GM19397 (cell line): ENCODE measurements at regions not wholly inside any gene's neighbourhood (a gene's known extent, or its start where the extent isn't known, plus 50 kb on each side); places are given as distances from the start of the nearest gene placed in this dataset.
"Not testable (repeated sequence)": the region's sequence is repeated elsewhere in the genome, so short reads cannot be mapped to it uniquely, and the experiment has no call there.

Source experiments
- ATAC-seq: cut with Tn5 transposase; IDR thresholded peaks from one replicate; pipeline ENCODE4 v1.9.1; 2021; ENCODE audit warnings: mild to moderate bottlenecking, moderate library complexity; ENCODE audit not compliant: unreplicated experiment

DNA sequence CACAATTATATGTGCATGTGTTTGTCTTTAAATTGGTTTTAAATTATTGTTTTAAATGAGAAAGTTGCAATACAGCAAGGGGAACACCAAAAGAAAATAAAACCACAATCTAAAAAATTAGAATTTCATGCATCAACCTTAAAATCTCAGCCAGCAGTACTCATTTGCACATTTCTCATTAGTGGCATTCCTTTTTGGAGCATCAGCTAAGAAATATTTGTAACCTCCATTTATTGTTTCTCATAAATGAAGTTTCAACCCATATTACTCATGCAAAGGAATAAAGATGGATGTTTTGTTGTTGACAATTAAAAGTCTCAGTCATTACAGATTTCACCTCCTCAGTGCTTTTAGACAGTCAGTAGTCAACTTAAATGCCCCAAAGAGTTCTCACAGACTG lies 160.1 kb downstream of the TBX15 start:
- no peak for ATAC-seq

DNA sequence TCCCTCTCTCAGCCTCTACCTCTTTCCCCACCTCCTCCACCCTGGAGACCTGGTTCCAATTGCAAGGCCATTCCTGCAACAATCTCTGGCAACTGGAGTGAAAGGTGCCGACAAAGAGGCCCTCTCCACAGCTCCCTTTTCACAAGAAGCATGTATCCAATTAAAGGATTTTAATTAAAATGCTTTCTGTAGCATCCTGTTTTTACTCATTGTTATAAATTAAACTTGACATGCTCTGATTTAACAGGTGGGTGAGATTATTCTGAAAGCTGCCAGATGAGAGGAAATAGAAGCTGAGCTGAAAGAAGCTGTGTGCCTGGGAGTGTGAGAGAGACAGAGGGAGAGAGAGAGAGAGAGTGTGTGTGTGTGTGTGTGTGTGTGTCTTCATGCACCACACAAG lies 160.5 kb downstream of the TBX15 start:
- no peak for ATAC-seq

DNA sequence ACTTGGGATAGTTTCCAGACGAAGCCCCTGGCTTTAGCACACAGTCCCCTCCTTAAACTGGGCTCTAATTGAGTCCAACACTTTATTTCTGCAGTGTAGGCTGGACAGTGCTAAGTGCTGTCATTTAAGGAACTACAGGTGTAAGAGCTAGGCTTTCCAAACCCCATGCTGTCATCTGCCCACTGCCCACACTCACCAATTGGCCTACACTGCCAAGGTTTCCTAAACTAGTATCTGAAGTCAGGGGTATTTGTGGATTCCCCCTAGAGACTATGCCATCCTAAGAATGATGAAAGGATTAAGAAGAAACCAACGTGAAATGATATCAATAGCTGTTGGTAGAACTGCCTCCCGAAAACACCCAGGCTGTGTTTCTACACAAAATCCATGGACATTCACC lies 160.9 kb downstream of the TBX15 start:
- ATAC-seq = no peak

DNA sequence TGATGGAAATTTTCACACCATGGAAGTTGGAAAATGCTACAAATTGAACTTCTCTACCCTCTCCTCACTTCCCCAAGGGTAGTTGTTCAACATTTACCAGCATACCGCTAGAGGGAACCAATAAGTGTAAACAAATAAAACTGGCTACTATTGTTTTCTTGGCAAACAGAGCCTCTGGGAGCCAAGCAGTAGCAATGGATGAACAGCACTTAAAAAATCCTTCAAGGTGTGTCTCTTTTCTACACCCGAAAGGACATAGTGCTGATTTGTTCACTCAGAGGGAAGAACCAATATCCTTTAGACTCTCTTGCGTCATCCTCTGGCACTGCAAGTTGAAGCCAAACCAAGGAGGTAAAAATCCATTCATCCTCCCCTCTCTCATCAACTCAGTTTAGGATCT lies 161.5 kb downstream of the TBX15 start:
- no peak for ATAC-seq

DNA sequence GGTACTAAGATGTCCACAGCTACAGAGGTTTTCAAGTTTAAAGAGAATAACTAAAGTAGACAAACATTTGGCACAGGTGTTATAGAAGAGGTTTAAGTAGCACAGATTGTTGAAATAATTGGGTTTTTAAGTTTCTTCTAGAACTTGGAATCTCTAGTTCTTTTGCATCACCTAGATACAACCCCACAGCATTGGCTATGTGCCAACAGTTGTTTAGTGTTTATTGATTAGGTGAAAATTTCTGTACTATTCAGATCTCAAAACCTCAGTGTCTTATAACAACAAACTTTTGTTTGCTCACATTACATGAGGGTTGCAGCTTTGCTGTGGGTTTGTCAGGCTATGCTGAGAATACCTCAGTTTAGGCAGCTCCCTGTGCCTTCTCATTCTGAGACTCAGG lies 162.5 kb downstream of the TBX15 start:
- no peak for ATAC-seq

DNA sequence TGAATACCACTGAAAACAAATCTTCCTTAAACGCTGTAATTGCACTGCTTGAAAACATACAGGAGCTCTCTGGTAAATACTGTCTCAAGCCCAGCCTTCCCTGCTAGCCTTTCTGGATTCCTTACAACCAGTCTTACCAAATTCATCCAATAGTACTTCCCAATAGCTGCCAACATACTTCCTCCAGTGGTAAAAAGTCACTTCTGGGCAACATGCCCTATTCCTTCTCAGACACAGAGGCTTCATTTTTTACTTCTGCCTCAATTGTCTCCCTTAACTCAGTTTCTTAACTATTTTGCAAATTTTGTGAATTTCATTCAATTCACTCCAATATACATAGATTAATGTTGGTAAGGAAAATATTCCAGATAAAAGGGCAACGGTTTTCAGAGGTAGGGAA lies 166.3 kb downstream of the TBX15 start:
- no peak for ATAC-seq

DNA sequence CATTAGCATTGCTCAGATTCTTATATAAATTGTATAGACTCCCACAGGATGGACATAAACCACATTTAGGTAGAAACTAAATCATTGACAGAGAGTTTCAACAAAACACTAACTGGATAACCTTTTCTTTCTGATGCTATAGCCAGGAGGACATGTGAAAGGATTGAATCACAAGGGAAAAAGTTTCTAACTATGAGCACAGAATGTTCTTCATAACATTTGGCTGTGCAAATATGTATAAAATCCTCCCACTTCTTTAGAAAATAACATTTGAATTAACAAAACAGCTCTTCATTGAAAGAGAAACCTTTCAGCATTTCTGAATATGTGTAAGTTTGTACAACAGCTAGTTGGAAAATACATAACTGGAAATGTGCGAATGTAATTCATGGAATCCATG lies 167.3 kb downstream of the TBX15 start:
- ATAC-seq = no peak

DNA sequence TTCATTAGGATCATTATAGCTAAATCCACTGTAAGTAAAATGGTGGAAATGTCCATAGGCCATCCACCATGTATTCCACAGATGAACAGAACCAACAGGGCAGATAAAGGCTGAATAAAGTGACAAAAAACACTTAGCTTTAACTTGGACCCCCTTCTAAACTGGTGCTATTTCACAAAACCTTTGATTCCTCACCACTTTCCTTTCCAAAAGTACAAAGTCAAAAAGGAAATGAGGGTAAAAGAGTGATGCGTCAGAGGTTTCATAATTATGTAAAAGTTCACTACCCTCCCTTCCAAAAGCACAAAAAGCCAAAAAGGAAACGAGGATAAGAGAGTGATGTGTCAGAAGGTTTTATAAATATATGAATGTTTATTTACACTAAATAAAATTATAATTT lies 172.2 kb downstream of the TBX15 start:
- no peak for ATAC-seq

DNA sequence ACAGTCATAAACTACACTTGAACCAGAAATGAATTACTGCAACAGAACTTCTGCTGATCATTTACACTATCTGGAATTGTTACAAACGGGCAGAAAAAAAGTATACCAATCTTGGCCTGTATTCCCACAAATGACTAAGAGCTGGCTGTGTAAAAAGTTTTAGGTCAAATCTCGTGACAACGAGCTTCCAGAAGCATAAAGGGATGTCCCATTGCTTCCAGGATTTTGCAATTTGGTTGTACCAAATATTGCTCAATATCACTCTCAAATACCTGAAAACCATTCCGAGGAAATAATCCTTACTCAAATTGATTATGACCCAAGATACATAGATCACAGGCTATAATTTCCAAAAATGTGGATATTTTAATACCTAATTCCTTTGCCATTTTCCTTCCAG lies 175.6 kb downstream of the TBX15 start:
- no peak for ATAC-seq

DNA sequence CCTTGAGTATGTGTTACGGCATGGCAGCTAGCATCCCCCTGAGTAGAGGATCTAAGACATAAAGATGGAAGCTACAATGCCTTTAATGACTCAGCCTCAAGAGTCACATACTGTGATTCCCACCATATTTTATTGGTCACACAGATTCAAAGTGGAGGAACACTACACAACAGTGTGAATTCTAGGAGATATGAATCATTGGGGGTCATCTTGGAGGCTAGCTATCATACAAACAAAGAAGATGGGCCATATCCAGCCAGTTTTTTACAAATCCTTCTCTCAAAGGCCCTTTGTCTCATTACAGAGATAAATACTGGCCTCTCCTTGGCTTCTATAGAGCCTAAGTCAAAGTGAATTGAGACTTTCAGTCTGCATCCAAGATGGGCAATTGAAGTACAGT lies 177.0 kb downstream of the TBX15 start:
- ATAC-seq = no peak

DNA sequence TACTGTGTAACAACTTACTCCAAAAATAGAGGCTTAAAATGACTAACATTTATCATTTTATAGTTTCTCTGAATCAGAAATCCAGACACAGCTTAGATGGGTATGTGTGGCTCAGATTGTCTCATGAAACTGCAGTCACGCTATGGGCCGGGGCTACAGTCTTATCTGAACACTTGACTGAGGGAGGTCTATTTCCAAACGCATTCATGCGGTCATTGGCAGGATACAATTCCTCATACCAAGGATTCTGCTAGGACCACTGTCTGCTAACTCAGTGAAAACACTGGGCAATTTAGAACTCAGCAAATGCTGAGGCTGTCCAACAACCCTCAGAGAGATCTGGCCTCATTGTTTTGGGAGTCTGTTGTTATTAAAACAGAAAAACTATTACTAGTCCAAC lies 178.6 kb downstream of the TBX15 start:
- no peak for ATAC-seq

DNA sequence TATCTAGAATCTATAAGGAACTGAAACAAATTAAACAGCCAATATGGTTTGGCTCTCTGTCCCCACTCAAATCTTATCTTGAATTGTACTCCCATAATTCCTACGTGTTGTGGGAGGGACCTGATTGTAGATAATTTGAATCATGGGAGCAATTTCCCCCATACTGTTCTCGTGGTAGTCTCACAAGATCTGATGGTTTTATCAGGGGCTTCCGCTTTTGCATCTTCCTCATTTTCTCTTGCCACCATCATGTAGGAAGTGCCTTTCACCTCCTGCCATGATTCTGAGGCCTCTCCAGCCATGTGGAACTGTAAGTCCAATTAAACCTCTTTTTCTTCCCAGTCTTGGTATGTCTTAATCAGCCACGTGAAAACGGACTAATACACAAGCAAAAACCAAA lies 185.0 kb downstream of the TBX15 start:
- not testable (repeated sequence) for ATAC-seq

DNA sequence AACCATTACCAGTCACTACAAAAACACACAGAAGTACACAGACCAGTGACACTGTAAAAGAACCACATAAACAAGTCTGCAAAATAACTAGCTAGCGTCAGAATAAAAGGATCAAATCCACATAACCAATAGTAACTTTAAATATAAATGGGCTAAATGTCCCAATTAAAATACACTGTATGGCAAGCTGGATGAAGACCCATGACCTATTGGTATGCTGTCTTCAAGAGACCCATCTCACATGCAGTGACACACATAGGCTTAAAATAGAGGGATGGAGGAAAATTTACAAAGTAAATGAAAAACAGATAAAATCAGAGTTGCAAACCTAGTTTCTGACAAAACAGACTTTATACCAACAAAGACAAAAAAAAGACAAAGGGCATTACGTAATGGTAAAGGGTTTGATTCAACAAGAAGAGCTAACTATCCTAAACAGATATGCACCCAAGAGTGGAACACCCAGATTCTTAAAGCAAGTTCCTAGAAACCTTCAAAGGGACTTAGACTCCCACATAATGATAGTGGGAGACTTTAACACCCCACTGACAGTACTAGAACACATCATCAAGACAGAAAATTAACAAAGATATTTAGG lies 196.9 kb downstream of the TBX15 start:
- ATAC-seq = no peak

DNA sequence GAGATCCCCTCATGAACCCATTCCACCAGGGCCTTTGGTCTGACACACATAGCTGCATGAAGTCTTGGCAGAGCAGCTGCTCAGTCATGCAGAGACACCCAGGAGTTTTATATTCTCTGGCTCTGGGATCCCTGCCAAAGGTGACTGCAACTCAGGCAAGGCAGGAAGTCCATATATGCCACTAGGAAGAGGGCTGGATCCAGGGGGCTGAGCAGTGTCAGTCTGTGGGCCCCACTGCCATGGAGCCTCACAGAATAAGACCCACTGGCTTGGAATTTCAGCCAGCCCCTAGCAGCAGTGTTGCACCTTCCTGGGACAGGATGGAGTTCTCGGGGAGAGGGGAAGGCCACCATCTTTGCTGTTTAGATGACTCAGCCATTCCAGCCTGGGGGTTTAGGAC lies 199.7 kb downstream of the TBX15 start:
- no peak for ATAC-seq

DNA sequence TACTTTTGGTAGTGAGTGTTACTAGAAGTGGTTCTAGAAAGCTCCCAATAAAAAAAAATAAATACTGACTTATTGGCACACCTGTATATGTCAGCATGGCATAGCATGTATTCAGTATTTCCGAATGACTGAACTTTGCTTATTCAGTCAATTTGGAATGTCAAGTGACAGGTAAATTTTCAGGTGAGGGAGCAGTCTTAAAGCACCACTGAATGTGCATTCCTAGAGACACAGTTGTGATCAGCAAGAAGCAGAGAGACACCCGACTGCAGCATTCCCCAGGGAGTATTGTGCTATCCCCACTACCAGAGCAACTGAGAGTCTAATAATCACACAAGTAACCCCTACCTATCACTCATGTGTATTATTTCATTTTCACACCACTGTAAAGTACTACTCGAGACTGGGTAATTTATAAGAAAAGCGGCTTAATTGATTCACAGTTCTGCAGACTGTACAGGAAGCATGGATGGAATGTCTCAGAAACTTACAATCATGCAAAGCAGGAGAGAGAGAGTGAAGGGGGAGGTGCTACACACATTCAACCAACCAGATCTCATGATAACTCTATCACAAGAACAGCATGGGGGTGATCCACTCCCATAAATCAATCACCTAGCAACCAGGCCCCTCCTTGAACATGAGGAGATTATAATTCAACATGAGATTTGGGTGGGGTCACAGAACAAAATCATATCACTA lies 201.5 kb downstream of the TBX15 start:
- ATAC-seq = no peak

DNA sequence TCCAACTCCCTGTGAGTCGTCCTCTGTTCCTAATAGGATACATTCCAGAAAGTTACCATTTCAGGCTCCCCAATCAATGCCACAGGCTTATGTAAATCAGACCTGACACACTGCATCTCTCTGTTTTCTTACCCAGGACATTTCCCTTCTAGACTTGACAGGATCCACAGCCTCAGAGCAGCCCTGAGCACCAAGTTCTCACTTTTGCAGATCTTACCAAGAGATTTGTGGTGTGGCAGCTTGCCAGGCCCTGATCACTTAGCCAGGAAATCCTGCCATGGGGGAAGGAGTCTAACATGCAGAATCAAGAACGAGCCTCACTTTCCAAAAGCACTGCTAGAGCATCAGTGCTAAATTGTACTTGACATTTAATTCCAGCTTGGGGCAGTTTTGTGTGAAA lies 202.9 kb downstream of the TBX15 start:
- ATAC-seq = no peak

DNA sequence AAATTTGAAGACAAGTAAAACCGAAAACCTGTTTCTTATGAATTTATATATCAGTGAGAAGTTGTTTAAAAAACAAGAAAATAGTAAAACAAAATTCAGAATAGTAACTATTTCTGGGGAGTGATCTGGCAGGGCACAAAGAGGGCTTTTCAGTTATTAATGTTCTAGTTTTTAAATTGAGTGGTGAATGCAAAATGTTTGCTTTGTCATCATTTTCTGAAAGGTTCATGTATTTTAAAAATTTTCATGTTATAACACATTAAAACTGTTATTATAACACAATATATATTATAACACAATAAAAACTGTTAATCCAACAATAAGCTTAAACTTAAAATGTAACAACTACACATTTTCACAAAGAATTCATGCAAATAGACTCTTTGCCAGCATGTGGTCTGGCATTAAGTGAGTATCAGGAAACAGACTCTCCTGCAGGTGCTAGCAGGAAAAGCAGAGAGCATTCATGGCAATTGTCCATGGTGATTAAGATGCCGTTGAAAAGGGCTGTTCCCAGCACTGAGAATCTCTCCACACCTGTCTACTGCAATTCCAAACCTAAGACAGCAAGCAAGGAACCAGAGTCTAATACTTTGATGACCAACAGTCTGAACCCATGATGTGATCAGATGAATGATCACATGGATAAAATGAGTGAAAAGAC lies 204.9 kb downstream of the TBX15 start:
- no peak for ATAC-seq

DNA sequence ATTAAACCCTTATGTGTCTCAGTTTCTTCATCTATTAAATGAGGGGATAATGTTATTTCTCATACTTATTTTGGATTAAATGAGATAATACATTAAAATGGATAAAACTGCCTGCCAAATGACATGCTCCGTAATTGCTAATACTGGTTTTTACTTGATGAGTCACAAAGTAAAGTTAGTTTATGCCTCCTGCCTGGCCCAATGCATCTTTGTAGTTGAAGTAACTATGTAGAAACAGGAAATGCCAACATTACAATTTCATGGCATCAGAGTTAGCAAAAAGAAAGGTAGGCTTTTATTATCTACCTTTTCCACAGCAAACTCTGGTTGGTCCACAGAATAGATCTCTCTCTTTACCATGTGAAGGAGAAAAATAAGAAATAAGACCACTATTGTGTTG lies 214.5 kb downstream of the TBX15 start:
- no peak for ATAC-seq

DNA sequence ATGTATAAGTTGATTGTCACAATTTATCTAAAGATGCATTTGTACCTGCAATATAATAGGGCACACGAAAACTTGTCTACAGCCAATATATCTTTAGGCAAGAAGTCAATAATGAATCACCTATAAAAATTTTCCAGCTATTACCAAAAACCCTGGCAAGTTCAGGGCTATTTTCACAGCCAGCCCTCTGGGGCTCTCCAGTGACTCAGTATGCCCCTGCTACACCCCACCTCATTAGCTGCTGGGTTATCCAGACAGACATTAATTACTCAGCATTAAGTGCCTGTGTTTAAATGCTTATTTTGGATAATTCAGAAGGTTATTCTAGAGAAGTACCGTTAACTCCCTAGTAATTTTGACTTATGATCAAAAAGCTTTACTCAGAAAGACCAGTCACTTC lies 220.2 kb downstream of the TBX15 start:
- ATAC-seq = no peak

DNA sequence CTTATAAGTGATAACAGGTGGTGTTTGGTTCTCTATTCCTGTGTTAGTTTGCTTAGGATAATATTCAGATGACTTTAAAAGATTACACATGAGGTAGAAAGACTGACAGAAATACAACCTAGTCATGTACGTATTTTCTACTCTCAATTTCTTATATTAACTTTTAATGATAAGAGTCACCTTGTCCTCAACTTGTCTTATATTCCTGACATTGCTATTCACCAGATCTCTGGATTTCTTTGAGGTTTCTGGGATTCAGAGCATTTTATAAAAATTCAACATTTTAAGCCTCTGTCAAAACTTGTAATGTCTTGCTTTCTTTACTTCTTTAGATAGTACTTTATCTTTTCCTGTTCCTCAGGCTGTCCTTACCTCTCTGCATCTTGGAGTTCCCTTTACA lies 234.2 kb downstream of the TBX15 start:
- ATAC-seq = no peak

DNA sequence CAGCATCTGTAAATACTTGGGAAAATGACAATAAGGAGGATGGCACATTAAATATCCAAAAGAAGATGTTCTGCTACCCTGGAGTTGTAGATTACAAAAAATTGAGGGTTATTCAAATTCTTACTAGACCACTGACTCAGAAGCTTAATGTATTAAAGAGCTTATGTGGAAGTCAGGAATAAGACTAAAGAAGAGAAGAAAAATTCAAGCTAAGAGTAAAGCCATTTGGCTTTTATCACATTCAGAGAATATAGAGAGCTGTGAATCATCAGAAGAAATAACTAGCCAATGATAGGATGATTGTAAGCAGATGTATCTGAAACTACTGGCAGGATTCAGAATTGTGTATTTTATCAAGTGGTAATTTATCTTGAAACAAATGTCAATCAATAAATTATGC lies 237.0 kb downstream of the TBX15 start:
- ATAC-seq = no peak

DNA sequence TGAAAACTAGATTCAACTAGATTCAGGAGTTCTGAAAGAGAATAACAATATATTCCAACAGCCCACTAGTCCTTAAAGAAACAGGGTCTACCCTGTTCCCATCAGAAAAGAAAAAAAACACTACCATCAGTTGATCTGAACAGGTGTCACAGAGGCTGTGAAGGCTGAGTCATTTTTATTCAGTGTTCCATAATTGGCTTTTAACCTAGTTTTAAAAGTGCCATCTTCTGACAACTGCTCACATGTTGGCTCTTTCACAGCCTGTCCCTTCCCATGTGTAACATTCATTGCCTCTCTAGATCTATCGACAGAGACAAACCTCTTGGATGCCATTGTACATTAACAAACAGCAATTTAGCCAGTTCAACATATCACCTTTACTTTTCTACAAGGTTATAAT lies 243.7 kb downstream of the TBX15 start:
- ATAC-seq = no peak

DNA sequence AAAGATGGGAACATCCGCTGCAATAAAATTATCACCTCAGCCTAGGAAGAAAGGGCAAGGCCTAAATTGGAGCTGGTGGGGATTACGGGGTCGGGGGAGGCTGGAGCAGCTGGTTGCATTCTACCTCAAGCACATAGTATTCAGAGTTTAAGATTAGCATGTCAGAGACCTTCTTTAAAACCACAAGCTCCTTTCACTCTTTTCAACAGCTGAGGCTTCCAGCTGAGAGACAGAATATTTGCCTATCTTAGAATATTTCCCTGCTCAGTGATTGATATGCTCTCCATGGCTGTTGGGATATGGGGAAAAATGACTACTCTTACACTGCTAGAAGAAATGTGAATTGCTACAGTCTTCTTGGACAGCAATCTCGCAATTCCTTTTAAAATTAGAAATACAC lies 248.6 kb downstream of the TBX15 start:
- ATAC-seq = no peak
